HG03354 (cell line): ENCODE measurements at regions not wholly inside any gene's neighbourhood (a gene's known extent, or its start where the extent isn't known, plus 50 kb on each side); places are given as distances from the start of the nearest gene placed in this dataset.
"Not testable (repeated sequence)": the region's sequence is repeated elsewhere in the genome, so short reads cannot be mapped to it uniquely, and the experiment has no call there.

Experiments
- ATAC-seq: cut with Tn5 transposase; IDR thresholded peaks from one replicate; pipeline ENCODE4 v1.9.1; 2021; ENCODE audit warnings: mild to moderate bottlenecking; ENCODE audit not compliant: unreplicated experiment, poor library complexity, severe bottlenecking

GRCh38 chr12:60568914-60569313, 973.1 kb downstream of the SLC16A7 start:
- ATAC-seq = no peak

DNA sequence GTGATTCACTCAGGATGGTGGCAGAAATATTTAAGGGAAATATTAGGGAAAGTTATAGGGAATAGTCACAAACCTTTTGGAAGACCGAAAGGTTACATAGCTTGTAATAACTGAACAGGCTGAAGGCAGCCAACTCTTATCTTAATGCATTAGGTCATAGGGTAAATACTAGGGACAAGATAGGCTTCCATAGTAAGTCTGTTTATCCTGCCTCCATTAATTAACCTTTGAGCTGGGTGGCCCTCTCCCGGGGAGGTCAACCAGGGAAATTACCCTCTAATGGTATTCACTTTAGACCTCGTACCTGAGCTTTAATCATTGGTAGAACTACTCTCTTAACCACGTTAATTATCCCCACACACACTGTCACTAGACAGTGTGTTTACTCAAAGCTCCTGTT, 981.8 kb downstream of the SLC16A7 start:
- ATAC-seq = no peak

GRCh38 chr12:60587664-60588063, 991.8 kb downstream of the SLC16A7 start:
- not testable (repeated sequence) for ATAC-seq

- no peak for ATAC-seq
Measured at GRCh38 chr12:60594035-60594711, 998.3 kb downstream of the SLC16A7 start.

- no peak for ATAC-seq
Measured at GRCh38 chr12:60602601-60603000, 1006.8 kb downstream of the SLC16A7 start.

- not testable (repeated sequence) for ATAC-seq
Measured at GRCh38 chr12:60603475-60603874, 1007.6 kb downstream of the SLC16A7 start.

DNA sequence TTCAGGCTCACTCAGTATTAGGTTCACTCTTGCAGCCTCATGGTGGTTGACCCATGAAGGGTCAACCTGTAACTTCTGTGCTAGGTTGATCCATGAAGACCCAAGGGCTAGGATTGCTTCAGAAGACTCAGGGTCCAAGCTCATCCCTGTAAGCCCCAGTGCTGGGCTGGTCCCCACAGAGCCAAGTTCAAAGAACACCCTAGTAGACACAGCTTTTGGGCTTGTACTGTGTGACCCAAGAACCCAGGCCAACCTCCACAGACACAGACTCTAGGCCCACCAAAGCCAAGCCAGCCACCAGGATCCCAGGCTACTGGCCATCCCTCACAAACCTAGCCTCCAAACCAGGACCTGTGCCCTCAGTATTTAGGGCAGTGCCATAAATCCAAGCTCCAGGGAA, 1020.6 kb downstream of the SLC16A7 start:
- ATAC-seq = no peak

GRCh38 chr12:60630796-60631195, 1035.0 kb downstream of the SLC16A7 start:
- ATAC-seq = no peak

DNA sequence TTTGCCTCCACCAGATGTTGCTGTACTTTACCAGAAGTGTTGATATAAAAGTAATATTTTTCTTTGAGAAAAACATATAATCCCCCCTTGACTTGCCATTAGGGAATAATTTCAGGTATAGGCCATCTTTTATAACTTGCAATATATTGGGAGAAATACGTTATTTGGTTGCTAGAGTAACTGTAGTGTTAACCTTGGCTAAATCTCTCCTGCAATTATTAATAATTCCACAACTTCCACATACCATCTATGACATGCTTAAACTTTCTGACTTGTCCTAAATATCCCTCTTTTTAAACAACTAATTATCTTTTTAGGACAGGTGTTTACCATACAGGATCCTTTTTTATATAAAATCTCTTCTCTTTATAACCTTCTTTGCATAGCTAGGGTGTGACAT, 1048.2 kb downstream of the SLC16A7 start:
- ATAC-seq = no peak

GRCh38 chr12:60666895-60667294, 1071.1 kb downstream of the SLC16A7 start:
- no peak for ATAC-seq

DNA sequence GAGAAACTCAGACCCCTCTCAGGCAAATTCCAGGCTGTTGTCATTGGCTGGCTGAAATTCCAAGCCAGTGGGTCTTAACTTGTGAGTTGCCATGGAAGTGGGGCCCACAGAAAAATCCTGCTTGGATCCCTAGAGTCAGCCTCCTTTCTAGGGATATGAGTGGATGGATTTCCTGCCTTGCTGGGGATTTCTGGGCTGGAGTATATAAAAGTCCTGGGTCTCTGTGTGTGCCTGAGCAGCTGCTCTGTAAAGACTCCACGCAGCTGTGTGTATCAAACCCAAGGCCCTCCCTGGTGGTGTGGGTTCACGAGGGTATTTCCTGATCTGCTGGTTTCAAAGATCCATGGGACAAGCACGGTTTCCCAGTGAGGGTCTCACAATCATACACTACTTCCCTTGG, 1077.1 kb downstream of the SLC16A7 start:
- ATAC-seq = no peak

- ATAC-seq = no peak
Measured at GRCh38 chr12:60684988-60685655, 1089.3 kb downstream of the SLC16A7 start.

GRCh38 chr12:60689137-60689536, 1093.3 kb downstream of the SLC16A7 start:
- no peak for ATAC-seq

GRCh38 chr12:60693019-60693626, 1097.3 kb downstream of the SLC16A7 start:
- no peak for ATAC-seq

- ATAC-seq = no peak
Measured at GRCh38 chr12:60704171-60704914, 1108.5 kb downstream of the SLC16A7 start.

DNA sequence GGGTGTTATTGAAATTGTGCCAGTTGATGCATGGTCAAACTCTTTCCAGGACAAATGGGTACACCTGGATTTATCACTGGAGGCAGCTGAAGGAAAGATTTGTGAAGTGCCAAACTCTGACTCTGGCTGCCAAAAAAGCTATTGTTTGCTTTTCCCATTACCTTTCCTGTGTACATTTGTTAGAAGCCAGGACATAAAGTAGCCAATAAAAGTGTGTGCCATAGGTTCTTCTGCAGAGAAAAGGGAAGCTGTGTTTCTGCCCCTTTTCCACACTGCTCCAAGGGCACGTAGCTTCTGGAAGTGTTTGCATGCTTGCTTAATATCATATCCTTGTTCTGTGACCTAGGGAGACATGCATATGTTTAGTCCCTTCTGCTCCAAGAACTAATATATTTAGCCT, 1114.4 kb downstream of the SLC16A7 start:
- no peak for ATAC-seq

DNA sequence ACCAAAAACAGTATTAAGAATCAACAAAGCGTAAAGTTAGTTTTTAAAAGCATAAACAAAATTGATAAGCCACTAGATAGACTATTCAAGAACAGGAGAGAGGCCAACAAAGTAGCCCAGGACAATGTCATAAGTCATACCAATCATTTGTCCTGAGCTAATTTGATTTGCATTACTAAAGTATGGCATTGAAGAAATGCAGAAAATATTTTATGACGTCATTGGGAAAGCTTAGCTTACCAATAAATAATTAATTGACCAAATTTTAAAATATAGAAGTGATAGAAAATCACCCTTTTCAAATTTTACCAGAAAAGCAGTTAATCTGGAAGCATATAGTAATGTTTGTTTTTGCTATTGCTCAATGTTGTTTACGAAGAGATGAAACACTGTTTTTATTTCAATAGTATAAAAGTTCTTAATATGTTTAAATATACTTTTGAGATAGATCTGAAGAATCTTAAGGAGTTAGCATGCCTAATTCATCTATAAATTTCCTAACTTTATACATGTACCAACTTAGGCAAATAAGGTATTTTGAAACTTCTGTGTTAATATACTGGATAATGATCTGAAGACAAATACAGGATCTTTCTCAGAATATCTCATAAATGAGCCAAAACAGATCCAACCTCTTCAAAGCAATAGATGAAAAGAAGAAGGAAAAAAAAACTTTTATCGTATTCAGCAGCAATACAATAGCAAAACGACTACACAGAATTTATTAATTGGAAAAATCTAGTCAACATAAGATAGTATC, 1118.5 kb downstream of the SLC16A7 start:
- no peak for ATAC-seq

- ATAC-seq = no peak
Measured at GRCh38 chr12:60724475-60724874, 1128.6 kb downstream of the SLC16A7 start.

DNA sequence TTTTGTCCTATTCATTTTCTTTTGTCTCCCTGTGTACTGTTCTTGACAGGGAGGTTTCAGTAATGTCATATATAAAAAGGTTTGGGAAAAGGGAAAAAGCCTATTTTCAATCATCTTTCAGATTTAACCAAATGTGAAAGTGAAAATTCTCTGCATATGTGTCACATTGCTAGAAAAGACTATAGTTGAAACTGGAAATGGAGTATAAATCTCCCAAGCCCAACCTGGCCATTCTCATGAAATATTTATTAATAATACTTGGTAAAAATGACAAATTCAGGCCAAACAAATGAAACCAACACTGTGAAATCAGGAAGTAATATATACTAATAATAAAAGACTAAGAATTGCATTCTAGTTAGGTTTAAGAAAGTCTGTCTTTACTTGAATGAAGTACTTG, 1129.2 kb downstream of the SLC16A7 start:
- no peak for ATAC-seq

DNA sequence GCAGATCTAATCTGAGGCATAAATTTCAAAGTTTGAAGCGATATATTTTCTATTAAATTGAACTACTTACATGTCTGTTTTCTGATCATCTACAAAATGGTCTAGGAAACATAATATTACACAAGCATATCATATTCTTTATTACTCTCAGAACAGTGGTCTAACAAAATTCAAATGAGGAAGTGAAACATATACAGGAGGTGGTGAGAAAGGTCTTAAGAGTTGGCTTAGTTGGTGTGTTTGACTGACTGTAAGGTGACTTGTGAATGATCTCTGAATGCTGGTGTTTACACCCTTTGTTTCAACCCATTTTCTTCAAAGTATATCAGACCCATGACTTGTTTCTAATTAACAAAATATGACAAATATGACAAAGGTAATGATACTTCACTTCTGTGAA, 1156.8 kb downstream of the SLC16A7 start:
- ATAC-seq = no peak
